ENCODE measurements at regions not wholly inside any gene's neighbourhood (a gene's known extent, or its start where the extent isn't known, plus 50 kb on each side); places are given as distances from the start of the nearest gene placed in this dataset.

- no peaks in the 10 kb centered on the region for H3K27me3 ChIP-seq
- no peak overlapping the region for H3K27ac ChIP-seq
- DNase-seq (ENCODE audit: low read depth in 1 of 2, low spot score in 1 of 2): no peak
- H3K9me3 ChIP-seq (ENCODE audit: low read depth): no peaks in the 10 kb centered on the region
- no peak overlapping the region for H3K4me3 ChIP-seq
- H3K36me3 ChIP-seq: no peaks in the 10 kb centered on the region
- no peaks in the 10 kb centered on the region for H3K4me1 ChIP-seq (ENCODE audit: low read depth)
- TF ChIP-seq CTCF (IDR thresholded peaks at IDR 0.05; ENCODE audit: low read depth, low read length): no peak
These were observed 416.1 kb upstream of the ETAA1 start for GRCh38 chr2:66981074-66981473.

GRCh38 chr2:66982766-66983165, 414.4 kb upstream of the ETAA1 start:
- no peak overlapping the region for H3K27ac ChIP-seq
- peak in 1 of 2 donors; percentile 26 for DNase-seq (ENCODE audit: low read depth in 1 of 2, low spot score in 1 of 2)

DNA sequence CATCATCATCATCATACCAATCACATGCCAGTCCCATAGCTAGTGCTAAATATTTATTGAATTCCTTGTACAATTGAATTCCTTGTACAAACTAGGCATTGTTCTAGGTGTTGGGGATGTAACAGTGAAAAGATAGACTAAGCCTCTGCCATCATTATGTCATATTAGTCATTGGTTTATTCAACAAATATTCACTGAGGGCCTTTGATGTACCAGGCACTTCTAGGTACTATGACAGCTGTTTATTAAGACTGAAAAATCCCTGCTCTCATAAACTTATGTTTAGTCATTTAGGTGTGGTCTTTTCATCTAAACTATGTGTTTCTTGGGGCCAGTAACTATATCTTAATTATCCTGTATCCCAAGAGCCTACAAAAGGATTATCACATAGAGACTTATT, 412.3 kb upstream of the ETAA1 start:
- Histone ChIP-seq H3K27me3 (no peaks in the 10 kb centered on the region), H3K4me3 (no peak overlapping the region), H3K36me3 (no peaks in the 10 kb centered on the region), H3K4me1 (ENCODE audit: low read depth) (peaks cover 3% of the 10 kb centered on the region), H3K27ac (no peak overlapping the region), H3K9me3 (ENCODE audit: low read depth) (no peaks in the 10 kb centered on the region)
- TF ChIP-seq CTCF (IDR thresholded peaks at IDR 0.05; ENCODE audit: low read depth, low read length): no peak
- DNase-seq (ENCODE audit: low read depth in 1 of 2, low spot score in 1 of 2): no peak

More at GRCh38 chr2:66982766-66983165, 414.4 kb upstream of the ETAA1 start:
- H3K36me3 ChIP-seq: no peaks in the 10 kb centered on the region
- no peak for TF ChIP-seq CTCF (IDR thresholded peaks at IDR 0.05; ENCODE audit: low read depth, low read length)
- no peaks in the 10 kb centered on the region for H3K9me3 ChIP-seq (ENCODE audit: low read depth)
- H3K27me3 ChIP-seq: no peaks in the 10 kb centered on the region
- H3K4me1 ChIP-seq (ENCODE audit: low read depth): peaks cover under 1% of the 10 kb centered on the region
- H3K4me3 ChIP-seq: no peak overlapping the region

DNA sequence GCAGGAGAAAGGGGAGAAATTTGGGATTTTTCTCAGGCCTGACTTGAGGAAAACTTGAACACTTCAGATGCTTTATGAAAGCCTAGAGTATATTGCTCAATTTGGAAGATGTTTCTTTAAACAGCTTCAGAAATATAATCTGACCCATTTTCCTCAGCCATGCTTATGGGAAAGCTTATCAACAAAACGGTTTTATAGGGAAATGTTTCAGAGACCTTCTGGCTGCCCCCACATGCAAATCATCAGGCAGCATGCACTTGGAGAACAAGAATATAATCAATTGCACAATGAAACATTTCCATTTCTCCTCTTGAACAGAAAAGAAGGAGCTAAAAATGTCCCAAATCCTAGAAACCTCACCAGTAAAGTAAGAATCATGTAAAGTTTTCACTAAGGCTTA, 411.2 kb upstream of the ETAA1 start:
- Histone ChIP-seq H3K4me1 (ENCODE audit: low read depth) (peaks cover 7% of the 10 kb centered on the region), H3K27ac (no peak overlapping the region), H3K27me3 (no peaks in the 10 kb centered on the region), H3K36me3 (no peaks in the 10 kb centered on the region), H3K9me3 (ENCODE audit: low read depth) (no peaks in the 10 kb centered on the region), H3K4me3 (no peak overlapping the region)
- no peak for TF ChIP-seq CTCF (IDR thresholded peaks at IDR 0.05; ENCODE audit: low read depth, low read length)
- peak in 1 of 2 donors; percentile 29 for DNase-seq (ENCODE audit: low read depth in 1 of 2, low spot score in 1 of 2)

GRCh38 chr2:66987733-66988132, 409.4 kb upstream of the ETAA1 start:
- H3K27me3 ChIP-seq: no peaks in the 10 kb centered on the region
- peak in 1 of 2 donors; percentile 14 for DNase-seq (ENCODE audit: low read depth in 1 of 2, low spot score in 1 of 2)
- H3K36me3 ChIP-seq: no peaks in the 10 kb centered on the region
- peaks cover 12% of the 10 kb centered on the region for H3K4me1 ChIP-seq (ENCODE audit: low read depth)
- no peak overlapping the region for H3K4me3 ChIP-seq
- no peak for TF ChIP-seq CTCF (IDR thresholded peaks at IDR 0.05; ENCODE audit: low read depth, low read length)
- H3K9me3 ChIP-seq (ENCODE audit: low read depth): no peaks in the 10 kb centered on the region
- no peak overlapping the region for H3K27ac ChIP-seq

DNA sequence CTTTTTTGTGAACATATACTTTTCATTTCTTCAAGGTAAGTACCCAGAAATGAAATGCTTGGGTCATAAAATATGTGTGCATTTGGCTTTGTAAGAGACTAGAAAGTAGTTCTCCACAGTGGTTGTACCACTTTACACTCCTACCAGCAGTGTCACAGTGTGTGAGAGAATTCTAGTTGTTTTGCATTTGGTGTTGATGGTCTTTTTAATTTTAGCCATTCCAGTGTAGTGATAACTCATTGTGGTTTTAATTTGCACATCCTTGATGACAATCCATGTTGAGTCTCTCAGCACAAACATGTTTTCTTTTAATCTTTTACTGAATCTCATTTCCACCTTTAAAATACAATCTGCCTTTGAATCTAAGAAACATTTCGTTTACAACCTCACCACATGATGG, 402.5 kb upstream of the ETAA1 start:
- Histone ChIP-seq H3K4me3 (no peak overlapping the region), H3K4me1 (ENCODE audit: low read depth) (peaks cover 9% of the 10 kb centered on the region), H3K27ac (no peak overlapping the region), H3K36me3 (no peaks in the 10 kb centered on the region), H3K27me3 (no peaks in the 10 kb centered on the region), H3K9me3 (ENCODE audit: low read depth) (no peaks in the 10 kb centered on the region)
- TF ChIP-seq CTCF (IDR thresholded peaks at IDR 0.05; ENCODE audit: low read depth, low read length): no peak
- DNase-seq (ENCODE audit: low read depth in 1 of 2, low spot score in 1 of 2): no peak

Measured in cardiac muscle cell (in vitro differentiated cells and primary cell).